Omental fat pad (tissue), 3 donors: ENCODE measurements at regions not wholly inside any gene's neighbourhood (a gene's known extent, or its start where the extent isn't known, plus 50 kb on each side); places are given as distances from the start of the nearest gene placed in this dataset.

ENCODE experiments used
- ATAC-seq: fragments of 150-250 bp; one replicate; pipeline ENCODE4 v1.9.1; 2016; ENCODE audit warnings: mild to moderate bottlenecking, moderate library complexity; ENCODE audit not compliant: low FRiP score
- DNase-seq: peaks from one replicate; pipeline ENCODE4 v3.0.0-alpha.2; 2019; ENCODE audit warnings: low spot score
- CTCF ChIP-seq, 3 donors: fragments of 450-650 bp; IDR thresholded peaks; one replicate each; pipeline ENCODE4 v1.5.1; 2016 to 2017; ENCODE audit warnings: antibody characterized with exemption in 3 of 3, mild to moderate bottlenecking in 3 of 3, moderate library complexity in 2 of 3

- ATAC-seq (no peak), DNase-seq (no peak)
- no peak for TF ChIP-seq CTCF (IDR thresholded peaks at IDR 0.05)
Observed at GRCh38 chr9:88730780-88731179, 195.8 kb downstream of the NXNL2 start.

DNA sequence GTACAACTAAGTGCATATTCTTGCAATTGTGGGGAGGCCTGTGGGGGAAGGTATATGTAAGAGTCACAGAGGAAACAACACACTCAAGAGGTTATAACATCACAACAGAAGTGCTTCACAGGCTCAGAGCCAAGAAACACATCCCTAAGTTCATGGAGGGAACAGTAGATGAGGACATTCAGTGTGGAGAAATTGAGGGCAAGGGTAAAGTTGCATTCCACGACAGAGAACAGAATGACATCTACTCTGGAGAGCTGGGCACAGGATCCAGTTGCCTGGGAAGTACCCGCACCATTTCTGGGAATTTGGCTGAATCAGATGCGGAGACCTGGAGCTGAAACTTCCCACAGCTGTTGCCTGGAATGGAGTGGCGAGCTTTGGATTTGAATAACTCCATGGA, 197.2 kb downstream of the NXNL2 start:
- ATAC-seq (peak; percentile 55), DNase-seq (no peak)
- no peak for TF ChIP-seq CTCF (IDR thresholded peaks at IDR 0.05)

GRCh38 chr9:88733651-88734421, 198.9 kb downstream of the NXNL2 start:
- ATAC-seq (peak; percentile 67), DNase-seq (peak; percentile 50)
- no peak for TF ChIP-seq CTCF (IDR thresholded peaks at IDR 0.05)

DNA sequence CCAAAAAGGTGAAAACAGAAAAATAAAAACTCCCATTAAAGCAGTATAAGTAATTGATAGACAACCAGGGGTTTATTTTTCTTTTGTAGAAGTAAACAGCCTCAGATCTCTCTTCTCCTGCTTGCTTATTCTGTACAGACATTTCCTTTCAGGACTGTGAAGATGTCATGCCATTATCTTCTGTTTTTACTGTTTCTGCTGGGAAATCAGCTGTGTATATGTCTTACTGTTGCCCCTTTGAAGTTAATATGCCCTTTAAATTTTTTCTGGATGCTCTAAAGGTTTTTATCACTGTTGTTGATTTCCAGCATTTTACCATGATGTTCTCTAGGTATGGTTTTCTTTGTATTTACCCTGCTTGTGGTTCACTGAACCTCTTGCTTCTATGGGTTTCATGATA, 199.5 kb downstream of the NXNL2 start:
- no peak for TF ChIP-seq CTCF (IDR thresholded peaks at IDR 0.05)
- ATAC-seq (no peak), DNase-seq (no peak)

DNA sequence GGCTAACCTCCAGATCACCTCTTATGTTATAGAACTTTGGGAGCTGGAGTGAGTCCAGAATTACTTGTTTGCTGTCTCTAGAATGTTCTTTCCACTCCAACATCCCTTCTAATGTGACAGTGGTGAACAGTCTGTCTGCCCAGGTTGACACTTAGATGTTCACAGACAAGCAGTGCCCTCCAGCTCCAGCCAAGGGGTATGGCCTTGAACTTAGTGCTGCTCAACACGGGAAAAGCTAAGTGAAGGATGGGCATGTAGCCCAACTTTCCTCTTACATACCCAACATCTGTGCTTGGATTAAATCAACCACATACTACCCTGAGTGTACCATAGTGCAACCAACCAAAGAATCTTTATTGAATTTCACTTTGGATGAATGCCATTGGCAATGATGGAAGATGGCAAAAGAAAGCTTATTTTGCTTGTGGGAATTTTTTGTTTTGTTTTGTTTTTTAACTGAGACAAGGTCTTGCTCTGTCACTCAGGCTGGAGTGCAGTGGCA, 201.2 kb downstream of the NXNL2 start:
- DNase-seq = no peak
- TF ChIP-seq CTCF (IDR thresholded peaks at IDR 0.05) = no peak
- ATAC-seq = no peak

- DNase-seq = no peak
- no peak for ATAC-seq
- TF ChIP-seq CTCF (IDR thresholded peaks at IDR 0.05) = no peak
Observed at GRCh38 chr9:88737031-88737430, 202.1 kb downstream of the NXNL2 start.

GRCh38 chr9:88737876-88738275, 202.9 kb downstream of the NXNL2 start:
- ATAC-seq = no peak
- TF ChIP-seq CTCF (IDR thresholded peaks at IDR 0.05) = no peak
- DNase-seq = no peak
